Right forelimb (tissue), 1 donor: ENCODE measurements at regions not wholly inside any gene's neighbourhood (a gene's known extent, or its start where the extent isn't known, plus 50 kb on each side); places are given as distances from the start of the nearest gene placed in this dataset.
"Not testable (repeated sequence)": the region's sequence is repeated elsewhere in the genome, so short reads cannot be mapped to it uniquely, and the experiment has no call there.

Experiments used
- DNase-seq: peaks from one replicate; pipeline ENCODE4 v3.0.0-alpha.2; 2018

GRCh38 chrX:138853936-138854335, 142.4 kb upstream of the FGF13 start:
- DNase-seq, result no peak

- no peak for DNase-seq
Measured at GRCh38 chrX:138849521-138849920, 138.0 kb upstream of the FGF13 start.

GRCh38 chrX:138847930-138848329, 136.4 kb upstream of the FGF13 start:
- DNase-seq, result no peak

GRCh38 chrX:138845786-138846185, 134.3 kb upstream of the FGF13 start:
- DNase-seq, result no peak

- not testable (repeated sequence) for DNase-seq
Measured at GRCh38 chrX:138807400-138807799, 95.9 kb upstream of the FGF13 start.

- no peak for DNase-seq
Measured at GRCh38 chrX:138794246-138794645, 82.7 kb upstream of the FGF13 start.

- no peak for DNase-seq
Measured at GRCh38 chrX:138791551-138791950, 80.0 kb upstream of the FGF13 start.

- DNase-seq, result no peak
Measured at GRCh38 chrX:138788771-138789170, 77.3 kb upstream of the FGF13 start.

GRCh38 chrX:138778576-138778909, 67.0 kb upstream of the FGF13 start:
- not testable (repeated sequence) for DNase-seq

GRCh38 chrX:138777908-138778575, 66.5 kb upstream of the FGF13 start:
- not testable (repeated sequence) for DNase-seq

GRCh38 chrX:138777230-138777629, 65.7 kb upstream of the FGF13 start:
- DNase-seq, result no peak

- no peak for DNase-seq
Measured at GRCh38 chrX:138775517-138775916, 64.0 kb upstream of the FGF13 start.

- no peak for DNase-seq
Measured at GRCh38 chrX:138771047-138771446, 59.5 kb upstream of the FGF13 start.

GRCh38 chrX:138769918-138770317, 58.4 kb upstream of the FGF13 start:
- no peak for DNase-seq

GRCh38 chrX:138765051-138765450, 53.5 kb upstream of the FGF13 start:
- DNase-seq, result no peak

GRCh38 chrX:138763761-138764160, 52.2 kb upstream of the FGF13 start:
- DNase-seq, result no peak

GRCh38 chrX:138761380-138761779, 49.9 kb upstream of the FGF13 start:
- no peak for DNase-seq
